A673 (cell line): ENCODE measurements at regions not wholly inside any gene's neighbourhood (a gene's known extent, or its start where the extent isn't known, plus 50 kb on each side); places are given as distances from the start of the nearest gene placed in this dataset.
A peak's percentile ranks its signal among the peaks of the same experiment; 100 is the strongest.

Experiments used
- CTCF ChIP-seq: fragments of 300-800, 200-600 bp; sonication (generic); conservative IDR thresholded peaks from 2 replicates; pipeline ENCODE4 v1.5.1; 2017; ENCODE audit warnings: low read depth, mild to moderate bottlenecking, antibody characterized with exemption, low read length, moderate library complexity, mixed read lengths
- EZH2 ChIP-seq: fragments of 200-600 bp; sonication (generic); IDR thresholded peaks from 2 replicates; pipeline ENCODE4 v1.6.1; 2017; ENCODE audit warnings: borderline replicate concordance, low read depth, mild to moderate bottlenecking, mixed read lengths, antibody characterized with exemption, low read length; ENCODE audit not compliant: poor library complexity, severe bottlenecking

- TF ChIP-seq CTCF, result peak; percentile 81
- TF ChIP-seq EZH2, result no peak
Observed at GRCh38 chr6:85126485-85127167, 323.3 kb upstream of the NT5E start.
